WI38 (cell line): ENCODE measurements at regions not wholly inside any gene's neighbourhood (a gene's known extent, or its start where the extent isn't known, plus 50 kb on each side); places are given as distances from the start of the nearest gene placed in this dataset.

Experiments used
- H3K4me3 ChIP-seq: 2 replicates; pipeline ENCODE4 v1.5.1; 2011; ENCODE audit warnings: low read depth, mild to moderate bottlenecking, control low read depth, low read length
- TF ChIP-seq, protein P1 (sequence below): IDR thresholded peaks from 2 replicates; pipeline ENCODE4 v1.5.1; 2012; ENCODE audit warnings: low read depth, mild to moderate bottlenecking, control low read depth, low read length

DNA sequence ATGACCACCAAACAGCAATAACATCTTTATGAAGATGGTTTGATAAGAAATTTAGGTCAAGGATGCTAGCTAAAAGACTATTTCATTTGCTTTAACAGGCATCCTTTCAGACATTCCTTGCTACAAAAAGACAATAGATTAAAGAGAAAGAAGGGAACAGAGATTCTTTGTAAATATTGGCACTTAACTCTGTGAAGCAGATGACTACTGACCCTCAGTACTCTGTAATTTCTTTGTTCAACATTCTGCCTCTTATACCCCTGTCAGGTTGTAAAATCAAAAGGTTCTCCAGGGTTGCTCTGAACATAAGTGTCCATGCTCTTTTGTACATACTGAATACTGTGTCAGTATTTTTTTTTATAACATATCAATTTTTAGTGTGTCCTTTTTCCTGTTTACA is 610.6 kb upstream of the GRAMD2B start:
- no peak overlapping the region for H3K4me3 ChIP-seq
- TF ChIP-seq, protein P1, sequence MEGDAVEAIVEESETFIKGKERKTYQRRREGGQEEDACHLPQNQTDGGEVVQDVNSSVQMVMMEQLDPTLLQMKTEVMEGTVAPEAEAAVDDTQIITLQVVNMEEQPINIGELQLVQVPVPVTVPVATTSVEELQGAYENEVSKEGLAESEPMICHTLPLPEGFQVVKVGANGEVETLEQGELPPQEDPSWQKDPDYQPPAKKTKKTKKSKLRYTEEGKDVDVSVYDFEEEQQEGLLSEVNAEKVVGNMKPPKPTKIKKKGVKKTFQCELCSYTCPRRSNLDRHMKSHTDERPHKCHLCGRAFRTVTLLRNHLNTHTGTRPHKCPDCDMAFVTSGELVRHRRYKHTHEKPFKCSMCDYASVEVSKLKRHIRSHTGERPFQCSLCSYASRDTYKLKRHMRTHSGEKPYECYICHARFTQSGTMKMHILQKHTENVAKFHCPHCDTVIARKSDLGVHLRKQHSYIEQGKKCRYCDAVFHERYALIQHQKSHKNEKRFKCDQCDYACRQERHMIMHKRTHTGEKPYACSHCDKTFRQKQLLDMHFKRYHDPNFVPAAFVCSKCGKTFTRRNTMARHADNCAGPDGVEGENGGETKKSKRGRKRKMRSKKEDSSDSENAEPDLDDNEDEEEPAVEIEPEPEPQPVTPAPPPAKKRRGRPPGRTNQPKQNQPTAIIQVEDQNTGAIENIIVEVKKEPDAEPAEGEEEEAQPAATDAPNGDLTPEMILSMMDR = no peak

DNA sequence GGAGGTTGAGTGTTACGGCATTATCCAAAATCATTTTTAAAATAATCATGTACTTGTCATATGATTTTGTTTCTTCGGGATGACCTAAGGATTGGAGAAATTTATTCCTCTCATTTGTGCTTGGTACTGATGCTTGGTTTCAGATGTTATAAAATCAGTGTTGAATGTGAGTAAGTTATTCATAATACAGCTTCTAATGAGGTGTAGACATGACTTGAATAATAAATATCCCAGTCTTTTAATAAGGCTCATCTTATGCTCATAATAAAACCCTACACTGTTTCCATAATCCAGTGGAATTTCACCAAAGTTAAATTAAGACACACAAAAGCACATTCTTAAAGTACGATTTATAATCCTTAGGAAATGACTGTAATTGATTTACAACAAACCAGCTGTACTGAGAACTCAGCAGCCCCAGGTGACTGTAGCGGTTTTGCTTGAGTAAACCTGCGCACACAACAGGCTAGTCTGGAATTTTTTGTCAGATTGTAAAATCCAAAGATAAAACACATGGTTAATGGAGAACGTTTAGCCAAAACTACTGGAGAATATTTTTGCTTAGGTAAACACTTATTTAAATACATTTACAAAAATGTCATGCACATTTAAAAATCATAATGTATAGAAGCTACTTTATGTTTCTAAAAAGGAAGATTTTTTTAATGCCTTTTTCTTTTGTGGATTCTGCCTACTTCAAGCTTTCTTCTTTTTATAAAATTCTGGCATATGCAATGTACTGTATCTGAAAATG is 609.8 kb upstream of the GRAMD2B start:
- TF ChIP-seq, protein P1 = no peak

DNA sequence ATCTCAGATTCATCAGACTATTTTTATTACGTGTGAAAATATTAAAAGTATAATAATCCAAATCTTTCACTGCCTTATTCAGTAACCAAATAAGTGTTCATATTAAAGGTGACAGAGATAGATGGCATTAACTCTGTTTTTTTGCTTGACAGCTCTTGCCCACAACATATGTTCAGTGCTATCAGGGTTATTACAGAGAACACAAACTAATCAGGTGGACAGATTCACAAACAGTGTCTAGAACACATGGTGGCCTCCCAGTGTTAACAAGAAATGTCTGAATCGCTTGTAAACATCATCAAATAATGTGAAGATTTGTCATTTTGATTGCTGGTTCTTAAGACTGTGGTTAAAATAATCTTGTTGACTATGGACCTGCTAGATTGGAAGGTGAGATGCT is 609.1 kb upstream of the GRAMD2B start:
- no peak overlapping the region for H3K4me3 ChIP-seq
- TF ChIP-seq, protein P1 = no peak

More for the DNA sequence above, 609.8 kb upstream of the GRAMD2B start:
- H3K4me3 ChIP-seq = no peak overlapping the region

GRCh38 chr5:125823572-125823971 is 599.6 kb upstream of the GRAMD2B start:
- TF ChIP-seq, protein P1 = no peak
- no peak overlapping the region for H3K4me3 ChIP-seq

DNA sequence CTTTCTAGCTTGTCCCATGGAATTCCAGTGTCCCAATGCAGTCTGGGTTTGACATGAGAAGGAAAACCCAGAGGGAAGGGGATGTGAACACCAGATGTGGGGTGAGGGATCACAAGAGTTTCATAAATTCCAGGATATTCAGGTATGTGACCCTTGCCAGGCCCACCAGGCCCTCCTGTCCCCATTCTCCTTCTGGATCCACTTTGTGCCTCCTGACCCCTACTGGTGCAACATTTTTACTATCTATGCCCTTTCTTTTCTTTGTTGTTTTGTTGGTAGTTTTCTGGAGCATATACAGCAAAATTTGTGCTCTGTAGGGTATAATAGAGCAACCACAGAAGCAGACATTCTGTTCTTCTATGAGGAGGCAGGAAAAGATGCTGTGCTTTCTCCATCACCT is 597.0 kb upstream of the GRAMD2B start:
- no peak overlapping the region for H3K4me3 ChIP-seq

GRCh38 chr5:125829349-125829748 is 593.9 kb upstream of the GRAMD2B start:
- TF ChIP-seq, protein P1 = no peak
- no peak overlapping the region for H3K4me3 ChIP-seq

More for the DNA sequence above, 597.0 kb upstream of the GRAMD2B start:
- TF ChIP-seq, protein P1 = no peak

DNA sequence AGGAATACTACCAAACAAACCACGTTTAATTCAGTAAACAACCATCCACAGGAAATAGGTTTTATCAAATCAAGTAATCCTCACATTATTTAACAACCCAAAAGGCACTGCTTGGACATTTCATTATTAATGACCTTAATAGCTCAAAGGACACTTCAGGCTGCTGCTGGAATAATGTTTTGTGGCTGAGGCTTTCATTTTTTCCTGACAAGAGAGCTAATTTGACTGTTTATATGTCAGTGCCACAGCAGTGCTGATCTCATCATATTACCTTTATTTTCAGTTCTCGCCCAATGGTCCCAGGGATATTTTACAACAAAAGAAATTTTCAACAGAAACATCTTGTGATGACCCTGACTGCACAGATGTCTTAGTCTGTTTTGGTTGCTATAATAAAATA is 589.8 kb upstream of the GRAMD2B start:
- TF ChIP-seq, protein P1 = no peak

More for the DNA sequence above, 589.8 kb upstream of the GRAMD2B start:
- no peak overlapping the region for H3K4me3 ChIP-seq
